ENCODE measurements at regions not wholly inside any gene's neighbourhood (a gene's known extent, or its start where the extent isn't known, plus 50 kb on each side); places are given as distances from the start of the nearest gene placed in this dataset.

DNA sequence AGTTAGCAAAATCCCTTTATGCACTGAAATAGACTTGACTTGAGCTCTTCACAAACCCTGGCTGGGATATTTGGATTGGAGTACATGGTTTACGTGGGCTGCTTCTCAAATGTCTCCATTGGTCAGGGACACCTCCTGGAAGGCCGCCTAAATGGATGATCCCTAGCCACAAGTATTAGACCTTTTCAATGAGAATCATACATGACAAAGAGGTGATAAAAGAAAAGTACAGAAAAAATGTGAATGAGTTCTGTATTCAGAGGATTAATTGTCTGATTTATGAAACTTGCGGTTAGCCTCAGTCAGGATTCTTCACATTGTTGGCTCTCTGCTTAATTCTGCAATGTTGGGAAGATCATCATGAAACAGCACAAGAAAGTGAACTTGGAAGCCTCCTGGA lies 752.8 kb upstream of the ADAMTS16 start:
- FAIRE-seq (no peak), DNase-seq (ENCODE audit: low read depth, low spot score) (no peak)
- no peaks in the 10 kb centered on the region for H3K9me1 ChIP-seq (replicated peaks; ENCODE audit: control insufficient read depth, extremely low read depth, insufficient read depth, low read length)
- H2AFZ ChIP-seq (ENCODE audit: low read depth, low read length), result no peak overlapping the region
- H3K9me3 ChIP-seq (replicated peaks; ENCODE audit: control insufficient read depth, insufficient read depth, low read length), result peaks cover 7% of the 10 kb centered on the region
- ChIA-PET POLR2A (no interaction called here), CTCF (no interaction called here)
- intact Hi-C loops (cut with micrococcal nuclease) (no loop called here), dilution Hi-C loops (cut with MboI; ENCODE audit: extremely low pct_ligation_motif_present, low sequenced_read_pairs) (no loop called here)
- H3K4me3 ChIP-seq (replicated peaks in 1 of 3; ENCODE audit: insufficient read depth in 1 of 3, low read depth in 1 of 3, low read length in 3 of 3), result no peak overlapping the region
- H3K27ac ChIP-seq (ENCODE audit: insufficient read depth, low read depth, low read length), result no peak overlapping the region
- no peak overlapping the region for H3K4me2 ChIP-seq (ENCODE audit: insufficient read depth, low read length)
- no peaks in the 10 kb centered on the region for H3K27me3 ChIP-seq (ENCODE audit: control insufficient read depth in 2 of 2, insufficient read depth in 2 of 2, low read length in 2 of 2)
- no peaks in the 10 kb centered on the region for H3K4me1 ChIP-seq (ENCODE audit: control insufficient read depth, extremely low read depth, insufficient read depth, low read length)
- H3K79me2 ChIP-seq (ENCODE audit: control insufficient read depth, insufficient read depth, low read length), result no peaks in the 10 kb centered on the region
- no TSS peak for BruUV-seq (replicated peaks)
- TF ChIP-seq MYC (IDR thresholded peaks at IDR 0.05; ENCODE audit: low read depth, low read length), result no peak
- TF ChIP-seq POLR2AphosphoS5 (IDR thresholded peaks at IDR 0.05; ENCODE audit: insufficient read depth, low read depth, low read length), result no peak
- TF ChIP-seq, protein P1, sequence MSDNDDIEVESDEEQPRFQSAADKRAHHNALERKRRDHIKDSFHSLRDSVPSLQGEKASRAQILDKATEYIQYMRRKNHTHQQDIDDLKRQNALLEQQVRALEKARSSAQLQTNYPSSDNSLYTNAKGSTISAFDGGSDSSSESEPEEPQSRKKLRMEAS (IDR thresholded peaks at IDR 0.05; ENCODE audit: insufficient read depth, insufficient read length), result no peak
- TF ChIP-seq EZH2 (IDR thresholded peaks at IDR 0.05; ENCODE audit: borderline replicate concordance, low read depth, low read length, severe bottlenecking), result no peak
- no peak for TF ChIP-seq JUN (IDR thresholded peaks at IDR 0.05; ENCODE audit: borderline replicate concordance, insufficient read depth, insufficient read length, low read depth)
- TF ChIP-seq POLR2A (IDR thresholded peaks at IDR 0.05; ENCODE audit: low read depth, low read length), result no peak
- TF ChIP-seq GATA2 (IDR thresholded peaks at IDR 0.05; ENCODE audit: insufficient read depth, insufficient read length, low read depth, low read length), result no peak
- TF ChIP-seq CTCF (IDR thresholded peaks at IDR 0.05; ENCODE audit: extremely low read depth in 1 of 2, insufficient read depth in 1 of 2, low read depth in 1 of 2, low read length in 2 of 2), result no peak
- no peak for TF ChIP-seq FOS (IDR thresholded peaks at IDR 0.05; ENCODE audit: borderline replicate concordance, insufficient read depth, low read length)
- H3K9ac ChIP-seq (replicated peaks; ENCODE audit: extremely low read depth, insufficient read depth, low read length), result no peak overlapping the region
- no peaks in the 10 kb centered on the region for H4K20me1 ChIP-seq (replicated peaks; ENCODE audit: control insufficient read depth, extremely low read depth, insufficient read depth, low read length)
- H3K36me3 ChIP-seq (ENCODE audit: control insufficient read depth in 2 of 2, extremely low read depth in 1 of 2, insufficient read depth in 2 of 2, low read length in 2 of 2), result no peaks in the 10 kb centered on the region
